ENCODE measurements at regions not wholly inside any gene's neighbourhood (a gene's known extent, or its start where the extent isn't known, plus 50 kb on each side); places are given as distances from the start of the nearest gene placed in this dataset.

- no peak for TF ChIP-seq ARID4B (CRISPR knock-in tag; IDR thresholded peaks at IDR 0.05; ENCODE audit: borderline replicate concordance)
- TF ChIP-seq CTCF (IDR thresholded peaks at IDR 0.05) = no peak
- TF ChIP-seq CBFB (CRISPR knock-in tag; IDR thresholded peaks at IDR 0.05; ENCODE audit: low read depth) = no peak
- no peak for TF ChIP-seq MAX (CRISPR knock-in tag; IDR thresholded peaks at IDR 0.05)
- TF ChIP-seq USF2 (CRISPR knock-in tag; IDR thresholded peaks at IDR 0.05) = no peak
- no peak for TF ChIP-seq ERG (CRISPR knock-in tag; IDR thresholded peaks at IDR 0.05)
- TF ChIP-seq ZNF317 (CRISPR knock-in tag; IDR thresholded peaks at IDR 0.05; ENCODE audit: borderline replicate concordance, low read depth) = no peak
- TF ChIP-seq SP1 (CRISPR knock-in tag; conservative IDR thresholded peaks at IDR 0.05) = no peak
Observed at GRCh38 chr18:67145586-67146292, 370.8 kb downstream of the DSEL start.
